ENCODE measurements at regions not wholly inside any gene's neighbourhood (a gene's known extent, or its start where the extent isn't known, plus 50 kb on each side); places are given as distances from the start of the nearest gene placed in this dataset.

- peak; percentile 74 for TF ChIP-seq CTCF (IDR thresholded peaks at IDR 0.05; ENCODE audit: low read depth, low read length)
- no peak for TF ChIP-seq POLR2A (IDR thresholded peaks at IDR 0.05; ENCODE audit: extremely low read depth, insufficient read length)
Observed at GRCh38 chr10:131786756-131787605, 113.8 kb upstream of the PPP2R2D start.

All from NB4 (cell line).